Fibroblast of the conjunctiva (primary cell): ENCODE measurements at regions not wholly inside any gene's neighbourhood (a gene's known extent, or its start where the extent isn't known, plus 50 kb on each side); places are given as distances from the start of the nearest gene placed in this dataset.
A peak's percentile ranks its signal among the peaks of the same experiment; 100 is the strongest.
"Not testable (repeated sequence)": the region's sequence is repeated elsewhere in the genome, so short reads cannot be mapped to it uniquely, and the experiment has no call there.

ENCODE experiments used
- DNase-seq: peaks from one replicate; pipeline ENCODE4 v3.0.0-alpha.2; 2010; ENCODE audit warnings: low read depth

DNA sequence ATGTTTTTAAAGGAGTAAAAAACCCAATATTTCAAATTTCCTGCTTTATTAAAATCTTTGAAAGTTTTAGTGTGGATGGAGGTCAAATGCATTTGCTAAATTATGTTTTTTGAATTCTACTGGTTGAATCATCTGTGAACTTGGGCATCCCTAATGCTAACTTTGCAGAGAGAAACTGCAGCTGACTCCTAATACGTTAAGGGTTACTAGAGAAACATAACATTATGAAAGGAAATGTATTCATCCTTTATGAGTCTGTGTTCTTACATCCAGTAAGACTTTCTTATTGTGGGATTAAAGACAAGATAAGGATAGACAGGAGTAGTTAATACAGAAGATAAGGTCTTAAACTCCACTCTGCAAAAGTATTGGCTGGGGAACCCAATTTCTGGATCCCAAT, 140.6 kb downstream of the FAM124B start:
- no peak for DNase-seq

DNA sequence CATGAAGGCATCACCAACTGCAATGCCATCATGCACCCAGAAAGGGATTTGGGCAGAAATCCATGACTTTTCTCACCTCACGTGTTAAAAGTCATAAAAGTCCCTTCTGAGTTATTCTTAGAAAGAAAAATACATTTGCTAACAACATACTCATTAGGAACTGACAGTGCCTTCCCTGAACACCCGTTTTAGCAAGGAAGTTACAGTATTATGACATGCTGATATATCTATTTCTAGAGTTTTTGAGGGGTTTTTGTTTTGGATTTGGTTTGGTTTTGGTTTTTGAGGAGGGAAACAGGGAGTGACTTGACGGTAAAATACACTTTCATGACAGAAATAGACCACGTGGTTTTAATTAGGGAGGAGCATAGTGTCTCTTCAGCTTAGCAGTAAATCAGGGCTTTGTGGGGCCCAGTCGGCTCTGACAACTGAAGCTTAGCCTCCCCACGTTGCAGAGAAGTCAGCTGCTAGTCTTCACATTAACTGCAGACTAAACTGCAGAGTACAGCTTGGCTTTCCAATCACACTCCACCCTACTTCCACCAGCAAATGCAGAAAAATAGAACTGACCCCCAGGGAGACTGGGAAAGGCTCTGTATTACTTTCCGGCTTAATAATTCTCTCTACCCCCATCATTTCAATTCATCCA, 141.4 kb downstream of the FAM124B start:
- DNase-seq, result peak; percentile 35

DNA sequence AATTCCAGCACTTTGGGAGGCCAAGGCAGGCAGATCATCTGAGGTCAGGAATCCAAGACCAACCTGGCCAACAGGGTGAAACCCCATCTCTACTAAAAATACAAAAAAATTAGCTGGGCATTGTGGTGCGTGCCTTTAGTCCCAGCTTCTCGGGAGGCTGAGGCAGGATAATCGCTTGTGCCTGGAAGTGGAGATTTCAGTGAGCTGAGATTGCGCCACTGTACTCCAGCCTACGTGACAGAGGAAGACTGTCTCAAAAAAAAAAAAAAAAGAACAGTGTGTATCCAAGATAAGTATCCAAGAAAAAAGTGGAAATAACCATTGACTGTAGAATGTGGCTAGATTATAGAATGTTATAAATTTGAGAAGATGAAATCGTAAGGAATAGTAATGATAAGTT, 142.1 kb downstream of the FAM124B start:
- DNase-seq, result no peak

DNA sequence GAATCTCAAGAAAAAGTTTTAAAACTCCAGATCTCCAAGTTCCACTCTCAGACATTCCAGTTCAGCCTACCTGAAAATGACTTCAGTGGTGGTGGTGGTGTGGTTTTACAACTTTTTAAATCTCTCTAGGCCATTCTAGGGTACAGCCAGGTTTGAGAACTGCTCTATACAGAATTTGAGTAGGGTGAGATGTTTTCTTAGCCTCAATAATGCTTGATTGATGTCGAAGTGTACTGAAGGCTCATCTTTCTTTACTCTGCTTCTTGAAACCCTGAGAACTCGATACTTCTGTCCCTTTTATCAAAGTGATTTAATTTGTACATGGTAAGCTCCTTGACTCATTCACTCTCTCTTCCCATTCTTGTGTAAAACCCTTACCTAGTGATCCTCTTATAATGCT, 143.8 kb downstream of the FAM124B start:
- DNase-seq, result no peak

DNA sequence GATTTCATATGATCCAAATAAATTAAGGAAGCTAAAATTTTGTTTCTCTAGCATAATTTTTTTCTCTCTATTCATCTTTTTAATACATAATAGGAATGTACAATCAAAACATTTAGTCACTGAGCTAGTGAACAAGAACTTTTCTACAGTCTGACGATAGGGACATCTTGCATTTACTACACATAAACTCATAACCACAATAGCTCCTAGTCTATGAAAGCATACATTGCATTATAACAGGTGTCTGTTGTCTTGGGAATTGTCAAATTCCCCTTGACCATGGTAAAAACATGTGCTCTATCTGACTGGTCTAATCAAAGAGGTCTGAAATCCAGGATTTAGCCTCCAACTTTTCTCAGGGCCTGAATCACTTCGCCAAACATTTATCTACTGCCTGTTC, 144.8 kb downstream of the FAM124B start:
- DNase-seq, result no peak

DNA sequence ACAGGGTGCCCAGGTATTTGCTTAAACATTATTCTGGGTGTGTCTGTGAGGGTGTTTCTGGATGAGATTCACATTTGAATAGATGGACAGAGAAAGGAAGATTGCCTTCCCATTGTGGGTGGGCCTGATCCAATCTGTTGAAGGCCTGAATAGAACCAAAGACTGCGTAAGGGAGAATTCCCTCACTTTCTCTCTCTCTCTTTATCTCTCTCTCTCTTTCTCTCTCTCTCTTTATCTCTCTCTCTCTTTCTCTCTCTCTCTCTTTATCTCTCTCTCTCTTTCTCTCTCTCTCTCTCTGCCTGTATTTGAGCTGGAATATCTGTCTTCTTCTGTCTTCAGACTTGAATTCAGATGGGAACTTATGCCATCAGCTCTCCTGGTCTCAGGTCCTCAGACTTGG, 148.4 kb downstream of the FAM124B start:
- DNase-seq, result no peak

DNA sequence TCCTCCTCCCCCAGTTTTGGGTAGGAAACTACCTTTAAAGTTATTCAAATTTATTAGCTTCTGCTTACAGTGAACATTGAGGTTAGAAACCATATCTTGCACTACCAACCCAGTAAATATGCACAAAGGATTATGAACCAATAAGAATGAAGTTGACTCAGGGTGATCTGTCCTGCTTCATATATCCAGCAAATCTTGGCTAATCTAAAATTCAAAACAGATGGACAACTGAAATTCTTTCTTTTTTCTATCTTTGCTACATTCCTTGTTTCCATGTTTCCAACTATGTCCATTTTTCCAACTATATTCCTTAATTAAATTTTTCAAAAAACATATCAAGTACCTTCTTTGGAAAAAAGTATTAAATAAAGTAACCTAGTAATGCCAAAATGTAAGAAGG, 149.3 kb downstream of the FAM124B start:
- DNase-seq, result peak; percentile 64

DNA sequence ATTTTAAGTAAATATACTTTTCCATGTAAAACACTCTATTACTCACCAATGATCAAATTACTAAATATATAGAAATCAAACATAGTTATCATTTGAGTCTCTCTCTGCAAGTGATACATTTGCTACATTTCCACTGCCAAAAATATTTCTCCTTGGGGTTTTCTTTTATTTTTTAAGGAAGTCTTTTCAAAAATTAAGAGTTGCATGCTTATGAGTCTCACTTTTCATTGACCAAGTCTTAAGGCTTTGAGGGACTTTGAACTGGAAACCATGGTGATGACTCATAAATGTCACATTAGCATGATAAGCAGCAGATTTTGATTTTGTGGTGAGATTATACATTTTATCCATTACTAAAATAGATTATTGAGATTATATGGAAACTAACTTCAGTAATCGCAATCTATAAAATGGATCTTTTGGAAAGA, 152.9 kb downstream of the FAM124B start:
- no peak for DNase-seq

DNA sequence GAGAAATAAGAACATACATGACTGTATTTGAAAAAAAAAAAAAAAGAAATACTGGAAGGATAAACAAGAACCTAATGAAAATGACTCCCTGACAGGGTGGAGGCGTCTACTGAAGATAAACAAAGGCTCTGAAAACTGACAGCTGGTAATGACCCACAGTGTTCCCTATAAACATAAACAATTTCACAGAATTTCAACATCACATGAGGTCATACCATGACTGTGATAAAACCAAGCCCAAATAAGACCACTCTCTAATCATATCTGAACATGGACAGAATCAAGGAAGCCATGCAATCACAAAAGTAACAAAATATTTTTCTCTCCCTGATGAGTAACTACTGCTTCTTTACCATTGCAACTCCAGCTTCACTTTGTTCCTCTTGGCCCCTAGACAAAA, 159.3 kb downstream of the FAM124B start:
- DNase-seq, result peak; percentile 46

DNA sequence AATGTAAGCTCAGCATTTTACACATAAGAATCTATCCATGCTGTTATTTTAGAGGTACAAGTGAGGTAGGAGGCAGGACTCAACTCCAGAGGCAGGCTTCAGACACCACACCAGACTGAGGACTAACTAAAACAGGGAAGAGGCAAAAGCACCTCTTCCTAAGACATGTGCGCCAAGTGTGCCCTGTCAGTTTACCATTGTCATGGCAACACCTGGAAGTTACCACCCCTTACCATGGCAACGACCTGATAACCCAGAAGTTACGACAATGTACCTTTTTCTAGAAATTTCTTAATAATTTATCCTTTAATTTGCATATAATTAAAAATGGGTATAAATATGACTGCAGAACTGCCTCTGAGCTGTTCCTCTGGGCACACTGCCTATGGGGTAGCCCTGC, 160.1 kb downstream of the FAM124B start:
- no peak for DNase-seq

DNA sequence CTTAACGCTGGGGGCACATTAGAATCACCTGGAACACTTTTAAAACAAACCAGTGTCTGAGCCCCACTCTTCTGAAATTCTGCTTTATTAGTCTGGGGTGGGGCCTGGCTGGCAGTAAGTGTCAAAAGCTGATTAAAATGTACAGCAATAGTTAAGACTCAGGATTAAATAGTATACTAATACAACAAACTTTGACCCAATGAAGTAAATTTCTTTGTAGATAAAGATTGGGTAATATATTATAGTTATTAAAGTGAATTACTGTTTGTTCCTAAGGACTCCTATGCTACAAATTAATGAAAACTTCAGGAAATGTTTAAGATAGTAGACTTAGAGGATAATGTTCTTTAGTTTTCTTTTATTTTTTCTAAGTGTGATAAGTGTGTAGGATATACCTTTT, 160.9 kb downstream of the FAM124B start:
- no peak for DNase-seq

DNA sequence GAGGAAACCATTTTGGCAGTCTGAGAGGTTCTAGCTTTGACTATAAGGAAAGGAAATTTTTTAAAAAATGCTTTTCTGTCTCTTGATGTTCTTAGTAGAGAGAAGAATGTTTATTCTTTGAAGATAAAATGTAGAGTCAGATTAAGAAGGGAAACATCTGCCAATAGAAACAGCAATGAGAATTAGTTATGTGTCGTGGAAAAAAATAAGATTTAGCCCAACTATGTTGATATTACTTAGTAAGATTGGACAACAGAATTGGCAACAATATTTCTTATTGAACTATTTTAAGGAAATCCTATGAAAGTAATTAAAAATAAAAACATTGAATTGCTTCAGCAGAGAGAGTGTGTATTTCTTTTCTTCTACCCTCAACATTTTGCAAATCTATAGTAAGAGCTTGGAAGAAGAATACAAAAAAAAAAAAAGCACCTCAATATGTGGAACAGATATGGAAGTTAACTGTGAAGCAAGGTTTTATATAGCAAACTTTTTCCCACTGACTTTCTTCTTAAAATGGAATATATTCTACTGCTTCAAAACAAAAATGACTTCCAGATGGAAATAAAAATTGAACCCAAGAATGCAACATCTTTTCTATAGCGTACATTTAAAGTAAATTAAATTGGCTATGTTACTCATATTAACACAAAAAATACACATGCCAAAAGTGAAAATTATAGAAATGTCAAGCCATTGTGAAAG, 177.9 kb downstream of the FAM124B start:
- no peak for DNase-seq

DNA sequence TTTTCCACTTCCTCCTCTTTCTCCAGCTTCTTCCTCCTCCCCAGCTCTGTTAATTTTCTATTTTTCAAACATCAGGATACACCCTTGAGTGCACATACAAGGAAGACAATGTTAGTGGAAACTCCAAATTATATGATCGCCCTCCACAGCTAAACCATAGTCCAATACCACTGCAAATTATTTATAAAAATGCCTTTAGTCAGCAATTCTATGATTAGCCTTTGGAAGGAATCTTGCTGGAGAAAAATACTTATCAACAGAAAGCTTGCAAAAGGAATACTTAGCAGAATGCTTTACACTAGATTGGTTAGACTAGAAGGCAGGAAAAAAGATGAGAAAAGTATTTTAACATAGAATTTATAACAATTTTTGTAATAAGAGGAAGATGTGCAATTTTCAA, 178.9 kb downstream of the FAM124B start:
- DNase-seq, result no peak

DNA sequence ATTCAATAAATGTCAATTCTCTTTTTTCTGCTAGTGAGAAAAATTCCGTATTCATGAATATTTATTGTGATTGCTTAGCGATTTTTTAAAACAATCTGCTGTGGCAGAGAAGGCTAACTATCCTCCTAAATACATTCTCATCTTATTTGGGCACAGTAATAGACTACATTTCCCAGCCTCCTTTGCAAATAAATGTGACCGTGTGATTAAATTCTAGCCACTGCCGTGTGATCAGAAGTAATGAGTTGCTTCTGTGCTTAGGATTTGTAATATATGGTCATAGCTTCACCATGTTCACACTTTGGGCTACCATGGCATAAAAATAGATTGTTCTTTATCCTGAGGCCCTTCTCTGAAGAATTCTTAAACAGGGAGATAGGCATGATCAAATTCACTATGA, 179.6 kb downstream of the FAM124B start:
- no peak for DNase-seq

DNA sequence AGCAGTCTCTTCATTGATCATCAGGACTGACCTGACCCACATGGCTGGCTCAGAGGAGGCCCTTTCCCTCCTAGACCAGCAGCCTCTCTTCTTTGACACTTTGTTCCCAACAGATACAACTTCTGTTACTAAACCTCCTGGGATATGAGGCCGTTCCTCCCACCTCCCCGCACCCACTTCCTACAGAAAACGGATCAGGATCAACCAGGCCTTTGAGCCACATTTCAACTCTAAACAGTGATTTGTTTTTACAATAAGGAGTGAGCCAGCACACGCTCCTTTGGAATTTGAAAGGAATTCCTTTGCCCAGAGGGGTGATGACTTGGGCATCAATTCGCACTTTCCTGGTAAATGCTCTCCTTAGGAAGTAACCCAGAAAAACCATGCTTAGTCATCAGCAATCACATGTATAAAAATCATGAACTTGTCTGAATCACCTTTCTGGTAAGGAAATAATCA, 180.4 kb downstream of the FAM124B start:
- DNase-seq, result peak; percentile 74

DNA sequence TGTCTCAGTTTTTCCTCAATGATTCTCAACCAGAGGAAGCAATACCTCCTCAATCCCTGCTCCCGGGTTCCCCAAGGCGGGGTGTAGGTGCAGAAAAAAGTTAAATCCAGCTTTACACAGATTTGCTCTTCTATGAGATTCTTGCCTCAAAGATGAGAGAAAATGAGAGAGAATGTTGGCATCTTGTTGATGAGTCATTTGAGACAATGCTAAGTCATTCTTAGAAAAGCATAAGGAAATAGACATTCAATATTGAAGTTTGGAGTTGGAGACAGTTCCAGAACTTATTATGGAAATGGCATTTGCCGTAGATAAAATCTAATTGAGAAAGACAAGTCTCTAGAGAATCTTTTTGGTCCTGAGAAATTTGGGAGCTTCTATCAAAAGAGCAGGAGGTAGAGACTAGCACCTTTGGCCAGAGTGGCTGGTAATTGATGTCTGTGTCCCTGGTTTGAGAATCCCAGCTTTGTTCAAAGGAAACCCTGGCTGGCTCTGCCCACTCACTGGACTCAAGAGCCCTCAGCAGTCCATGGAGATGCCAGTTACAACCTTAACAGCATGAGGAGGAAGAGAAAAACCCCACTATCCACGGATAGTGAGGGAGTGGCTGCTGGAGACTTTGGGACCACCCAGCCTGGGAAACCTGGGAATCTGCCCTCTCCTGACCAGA, 181.2 kb downstream of the FAM124B start:
- DNase-seq, result peak; percentile 17

DNA sequence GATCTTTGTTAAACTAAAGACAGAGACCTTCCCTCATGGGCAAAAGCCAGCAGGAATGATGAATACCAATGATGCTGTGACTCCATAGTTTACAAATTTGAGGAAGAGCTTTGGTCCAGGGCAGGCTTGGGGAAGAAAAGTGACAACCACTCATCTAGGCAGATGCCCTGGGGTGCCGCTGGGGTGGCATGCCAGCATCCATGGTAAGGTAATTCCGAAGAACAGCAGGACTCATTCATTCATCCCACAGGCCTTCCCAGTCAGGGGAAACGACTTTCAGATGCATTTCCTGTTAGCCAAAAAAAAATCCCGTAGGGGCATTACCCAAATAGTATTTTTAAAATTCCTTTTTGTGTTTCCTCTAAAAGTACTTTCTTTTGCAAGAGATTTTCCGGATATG, 180.7 kb upstream of the SERPINE2 start:
- DNase-seq, result no peak

DNA sequence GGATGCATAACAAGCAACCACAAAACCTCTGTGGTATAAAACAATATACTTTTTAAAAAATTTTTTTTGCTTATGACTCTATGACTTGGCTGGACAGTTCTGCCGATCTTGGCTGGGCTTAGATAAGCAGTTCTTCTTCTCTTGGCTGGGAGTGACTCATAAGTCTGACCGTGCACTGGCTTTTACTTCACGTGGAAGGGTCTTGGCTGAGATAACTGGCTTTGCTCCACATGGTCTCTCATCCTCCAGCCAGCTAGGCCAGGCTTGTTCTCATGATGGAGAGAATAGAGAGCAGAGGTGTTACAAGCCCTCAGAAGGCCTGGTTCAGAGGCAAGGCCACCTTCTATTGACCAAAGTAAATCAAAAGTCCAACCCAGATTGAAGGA, 178.9 kb upstream of the SERPINE2 start:
- DNase-seq, result peak; percentile 59

DNA sequence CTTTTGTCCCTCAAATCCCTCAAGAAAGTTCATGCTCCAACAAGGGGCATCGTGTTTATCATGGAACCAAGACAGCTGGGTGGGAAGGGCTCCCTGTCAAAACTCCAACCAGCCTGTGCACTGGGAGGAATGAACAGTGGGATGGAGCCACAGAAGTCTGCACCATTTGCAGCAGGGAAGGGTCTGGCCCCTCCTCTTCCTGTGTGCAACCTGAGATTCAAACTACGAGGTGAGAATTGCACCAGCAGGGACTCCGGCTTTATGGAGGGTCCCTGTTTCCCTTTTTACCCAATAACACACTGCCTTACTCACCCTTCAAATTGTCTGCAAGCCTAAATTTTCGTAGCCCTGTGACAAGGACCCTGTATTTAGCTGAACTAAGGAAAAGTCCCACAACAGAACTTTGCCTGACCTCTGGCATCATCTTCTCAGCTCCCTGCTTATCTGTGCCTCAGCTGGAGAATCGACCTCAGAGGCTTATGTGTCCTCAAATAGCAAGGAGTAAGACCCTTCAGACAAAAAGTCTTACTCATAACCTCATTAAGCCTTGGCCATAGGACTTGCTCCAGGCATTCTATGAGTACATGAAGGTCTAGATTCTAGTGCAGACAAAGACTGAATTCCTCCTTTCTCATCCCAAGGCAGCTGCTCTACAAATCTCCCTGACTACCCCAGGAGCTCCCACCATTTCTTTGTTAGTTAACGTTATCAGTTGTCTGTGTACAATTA, 178.3 kb upstream of the SERPINE2 start:
- DNase-seq, result no peak

DNA sequence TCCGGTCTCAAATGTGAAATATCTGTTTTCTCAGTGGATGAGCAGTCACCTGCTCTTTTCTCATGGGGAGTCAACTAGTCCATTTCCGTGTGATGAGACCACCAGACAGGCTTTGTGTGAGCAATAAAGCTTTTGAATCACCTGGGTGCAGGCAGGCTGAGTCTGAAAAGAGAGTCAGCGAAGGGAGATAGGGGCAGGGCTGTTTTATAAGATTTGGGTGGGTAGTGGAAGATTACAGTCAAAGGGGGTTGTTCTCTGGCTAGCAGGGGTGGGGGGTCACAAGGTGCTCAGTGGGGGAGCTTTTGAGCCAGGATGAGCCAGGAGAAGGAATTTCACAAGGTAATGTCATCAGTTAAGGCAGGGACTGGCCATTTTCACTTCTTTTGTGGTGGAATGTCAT, 176.5 kb upstream of the SERPINE2 start:
- not testable (repeated sequence) for DNase-seq

DNA sequence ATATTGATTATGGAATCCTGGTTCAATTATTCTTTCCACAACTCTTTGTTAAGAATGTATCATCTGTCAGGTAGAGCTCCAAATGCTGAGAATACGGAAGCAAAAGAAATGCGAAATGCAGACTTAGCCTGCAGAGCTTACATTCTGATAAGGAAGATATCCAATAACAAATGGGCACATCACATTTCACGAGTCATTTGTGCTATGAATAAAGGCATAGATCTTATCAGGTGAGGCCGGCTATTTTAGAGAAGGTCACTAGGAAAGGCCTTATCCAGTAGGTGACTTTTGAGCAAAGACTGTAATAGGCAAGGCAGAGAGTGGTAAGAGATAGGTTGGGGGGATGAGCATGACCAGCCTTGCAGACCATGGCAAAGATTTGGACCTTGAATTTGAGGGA, 174.3 kb upstream of the SERPINE2 start:
- no peak for DNase-seq

DNA sequence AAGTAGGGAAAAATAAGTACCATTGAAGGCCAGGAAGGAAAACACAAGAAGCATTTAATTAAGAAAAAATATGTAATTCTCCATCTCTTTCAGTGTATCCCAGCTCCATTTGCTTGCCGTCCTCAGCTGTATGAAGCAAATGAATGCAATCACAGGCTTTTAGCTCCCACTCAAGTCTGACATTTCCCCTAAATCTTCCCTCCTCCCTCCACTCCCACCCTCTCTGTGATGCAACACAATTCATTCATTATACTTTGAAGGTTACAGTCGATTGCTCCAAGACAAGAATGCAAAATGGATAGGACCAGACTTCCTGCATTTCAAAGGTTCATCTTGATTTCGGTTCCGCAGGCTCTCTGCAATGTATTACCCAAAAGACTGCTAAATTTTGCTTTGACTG, 172.7 kb upstream of the SERPINE2 start:
- DNase-seq, result peak; percentile 39

DNA sequence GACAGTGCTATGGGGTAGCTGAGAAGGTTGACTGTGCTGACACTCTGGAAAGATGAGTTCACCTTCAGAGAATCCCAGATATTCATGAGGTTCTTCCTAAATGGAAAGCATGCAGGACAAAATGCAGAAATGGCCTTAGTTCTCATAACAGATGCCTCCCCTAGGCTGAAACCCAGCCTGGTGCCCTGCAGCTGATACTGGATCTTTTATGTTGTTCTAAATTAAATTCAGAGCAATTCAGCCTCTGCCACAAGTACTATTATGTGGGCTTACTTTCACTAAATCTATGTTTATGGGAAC, 172.0 kb upstream of the SERPINE2 start:
- no peak for DNase-seq
